ENCODE measurements at regions not wholly inside any gene's neighbourhood (a gene's known extent, or its start where the extent isn't known, plus 50 kb on each side); places are given as distances from the start of the nearest gene placed in this dataset.

DNA sequence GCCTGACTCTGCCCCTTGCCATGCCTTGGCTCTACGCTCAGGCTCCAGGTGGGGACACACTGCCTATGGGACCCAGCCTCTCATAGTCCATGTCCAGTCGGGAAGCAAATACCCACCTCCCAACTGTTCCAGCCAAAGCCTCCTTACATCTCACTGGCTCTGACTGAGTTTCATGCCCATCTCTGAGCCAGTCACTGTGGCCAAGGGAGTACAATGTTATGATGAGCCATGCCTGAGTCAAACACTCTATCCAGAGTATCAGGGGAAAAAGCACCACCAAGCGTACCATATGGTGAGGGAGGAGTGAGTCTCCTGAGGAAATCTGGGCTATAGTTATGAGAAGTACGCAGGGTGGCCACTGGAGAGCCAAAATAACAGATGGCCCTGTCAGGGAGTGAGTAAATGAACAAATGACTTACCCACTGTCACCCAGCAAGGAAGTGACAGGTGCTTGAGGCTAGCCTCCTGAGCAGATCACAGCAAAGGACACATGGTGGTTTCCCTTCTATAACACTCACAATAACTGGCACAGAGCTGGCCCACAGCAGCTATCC, 236.6 kb upstream of the GJB5 start:
- no peak for DNase-seq

DNA sequence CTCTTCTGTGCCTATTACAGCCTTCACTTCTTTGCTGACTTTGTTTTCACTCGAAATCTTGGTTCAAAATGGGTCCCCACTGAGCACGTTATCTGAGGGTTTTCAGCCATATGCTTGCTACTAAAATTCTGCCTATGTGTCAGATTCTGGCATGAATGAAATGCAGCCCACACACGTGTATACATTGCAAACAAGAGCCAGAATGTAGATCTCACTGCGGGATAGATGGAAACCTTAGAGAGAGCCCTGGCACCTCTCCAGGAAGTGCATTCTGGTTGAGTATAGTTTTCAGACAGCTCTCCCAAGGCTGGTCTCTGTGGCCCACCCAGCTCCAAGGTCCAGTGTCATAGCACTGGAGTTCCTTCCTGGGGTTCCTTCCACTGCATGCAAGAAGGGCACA, 234.7 kb upstream of the GJB5 start:
- no peak for DNase-seq

DNA sequence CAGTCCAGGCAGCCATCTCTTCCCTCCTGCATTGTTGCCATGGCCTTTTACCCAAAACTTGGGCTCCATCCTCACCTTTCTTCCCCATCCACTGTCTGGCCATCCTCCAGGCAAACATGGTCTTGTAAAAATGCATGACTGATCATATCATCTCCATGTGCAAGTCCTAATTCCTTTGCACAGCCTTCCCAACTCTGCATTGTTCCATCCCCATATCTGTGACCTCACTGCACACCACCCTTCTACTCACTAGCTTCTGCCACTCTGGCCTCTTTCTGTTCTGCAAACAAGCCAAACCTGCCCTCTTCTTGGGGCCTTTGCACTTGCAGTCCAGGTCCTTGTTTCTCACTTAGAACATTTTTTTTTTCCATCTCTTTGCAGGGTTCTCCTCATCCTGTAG, 230.1 kb upstream of the GJB5 start:
- no peak for DNase-seq

DNA sequence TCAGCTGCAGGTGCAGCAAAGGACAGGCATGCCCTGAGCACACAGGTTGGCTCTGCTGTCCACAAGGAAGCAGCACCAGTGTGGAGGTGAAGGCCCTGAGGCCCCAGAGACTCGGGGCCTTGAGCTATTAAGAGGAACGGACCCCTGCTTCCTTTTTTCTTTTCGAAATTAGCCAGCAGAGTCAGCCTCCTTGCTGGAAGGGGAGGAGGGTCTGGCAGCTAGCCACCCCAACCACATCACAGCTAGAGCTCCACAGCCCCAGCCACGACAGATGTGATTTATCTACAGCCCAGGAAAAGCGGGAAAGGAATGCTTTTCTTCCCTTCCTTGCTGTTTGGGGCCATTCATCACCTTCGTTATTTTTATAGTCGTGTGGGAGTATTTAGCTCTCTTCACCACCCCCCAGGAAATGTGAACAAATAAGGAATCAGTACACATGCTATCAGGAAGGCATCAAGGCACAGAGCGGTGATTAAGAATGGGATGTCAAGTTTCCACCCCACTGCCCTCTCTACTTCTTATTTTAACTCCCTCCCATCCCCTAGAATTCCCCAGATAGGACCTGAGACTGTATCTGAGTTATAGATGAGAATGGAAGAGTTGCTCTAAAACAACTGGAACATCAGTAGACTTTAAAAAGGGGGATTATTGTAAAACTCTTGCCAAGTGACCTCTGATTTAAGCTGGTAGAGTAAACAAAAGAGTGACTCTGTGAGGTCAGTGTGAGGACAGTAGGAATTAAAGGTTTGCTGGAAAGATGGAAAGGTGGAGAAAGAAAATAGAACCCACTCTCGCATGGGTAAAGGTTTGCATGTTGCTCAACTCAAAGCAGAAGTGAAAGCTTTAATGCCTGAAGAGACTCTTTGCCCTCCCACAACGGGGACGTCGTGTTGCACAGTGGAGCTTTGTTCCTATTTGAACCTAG, 224.7 kb upstream of the GJB5 start:
- DNase-seq, result no peak

DNA sequence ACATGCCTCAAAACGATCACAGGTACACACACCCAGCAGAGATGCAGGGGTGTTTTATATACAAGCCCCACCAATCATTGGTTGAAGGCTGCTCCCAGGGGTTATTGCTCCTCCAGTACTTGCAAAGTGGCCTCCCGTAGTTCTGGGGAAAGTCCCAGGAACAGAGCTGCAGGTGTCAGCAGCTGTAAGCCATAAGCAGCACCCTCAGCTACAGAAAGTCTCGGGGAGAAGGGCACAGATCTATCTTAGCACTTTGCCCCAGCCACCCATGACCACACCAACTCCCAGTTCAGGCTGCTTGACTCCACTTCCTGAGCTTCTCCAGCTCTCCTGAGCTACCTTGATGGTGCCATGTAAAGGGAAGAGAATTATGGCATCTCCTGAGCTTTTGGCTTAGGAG, 222.7 kb upstream of the GJB5 start:
- no peak for DNase-seq

DNA sequence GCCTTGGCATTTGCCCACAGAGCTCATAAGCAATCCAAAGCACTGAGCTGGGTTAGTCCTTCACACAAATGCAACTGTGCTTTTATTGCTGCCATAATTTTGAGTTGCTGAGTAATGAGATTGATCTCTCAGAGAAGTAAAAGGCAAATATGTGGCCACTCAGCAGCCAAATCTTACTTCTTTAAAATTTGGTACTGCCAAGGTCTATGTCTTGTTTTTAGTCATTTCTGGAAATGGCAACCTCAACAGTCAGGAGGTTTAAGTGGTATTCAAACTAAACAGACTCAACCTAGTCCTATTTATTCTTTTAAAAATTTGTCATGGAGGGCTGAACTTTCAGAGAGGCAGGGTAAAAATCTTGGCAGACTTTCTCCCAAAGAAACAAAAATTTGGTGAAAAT, 216.4 kb upstream of the GJB5 start:
- no peak for DNase-seq

DNA sequence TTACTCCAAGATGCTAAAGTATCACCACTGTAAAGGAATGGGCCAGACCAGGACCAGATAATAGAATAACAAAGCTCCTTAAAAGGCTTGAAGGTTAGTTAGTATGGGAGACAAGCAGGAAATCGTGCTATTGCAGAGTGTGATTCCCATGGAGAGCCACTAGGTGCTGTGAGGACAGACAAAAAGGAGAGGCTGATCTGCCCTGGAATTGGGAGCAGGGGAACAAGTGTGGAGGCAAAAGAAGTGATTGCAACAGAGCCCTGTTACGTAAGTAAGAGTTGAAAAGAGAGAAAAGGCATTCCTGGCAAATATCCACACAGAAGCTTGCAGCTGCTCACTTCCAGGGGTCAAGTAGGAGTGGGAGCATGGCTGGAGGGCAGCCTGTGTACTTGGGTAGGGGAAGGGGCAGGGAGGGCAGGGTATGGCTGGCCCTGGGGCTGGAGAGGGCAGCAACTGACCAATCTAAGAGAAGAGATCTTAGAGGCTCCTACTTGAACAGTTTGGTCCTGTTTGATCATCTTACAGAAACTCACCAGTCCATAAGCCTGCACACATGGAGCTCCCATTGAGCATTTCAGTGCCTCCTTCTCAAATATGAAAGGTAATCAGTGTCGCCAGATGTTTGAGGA, 207.7 kb upstream of the GJB5 start:
- no peak for DNase-seq

DNA sequence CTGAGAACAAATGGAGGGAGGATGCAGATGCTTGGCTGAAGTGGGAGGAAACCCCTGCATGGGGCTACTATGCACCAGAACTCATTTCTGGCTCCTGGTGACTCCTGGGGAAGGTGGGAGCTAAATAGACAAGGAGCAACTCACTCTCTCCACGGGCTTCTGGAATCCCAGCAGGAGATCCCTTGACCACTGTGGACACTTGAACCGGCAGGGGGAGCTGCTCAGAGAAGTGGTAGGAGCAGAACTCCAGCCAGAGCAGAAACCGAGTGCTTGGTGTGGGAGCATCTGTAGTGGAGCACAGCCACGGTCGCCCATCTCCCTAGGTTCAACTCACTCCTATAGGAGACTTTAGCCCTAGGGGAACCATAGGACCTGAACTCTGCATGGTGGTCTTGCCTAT, 205.6 kb upstream of the GJB5 start:
- no peak for DNase-seq

DNA sequence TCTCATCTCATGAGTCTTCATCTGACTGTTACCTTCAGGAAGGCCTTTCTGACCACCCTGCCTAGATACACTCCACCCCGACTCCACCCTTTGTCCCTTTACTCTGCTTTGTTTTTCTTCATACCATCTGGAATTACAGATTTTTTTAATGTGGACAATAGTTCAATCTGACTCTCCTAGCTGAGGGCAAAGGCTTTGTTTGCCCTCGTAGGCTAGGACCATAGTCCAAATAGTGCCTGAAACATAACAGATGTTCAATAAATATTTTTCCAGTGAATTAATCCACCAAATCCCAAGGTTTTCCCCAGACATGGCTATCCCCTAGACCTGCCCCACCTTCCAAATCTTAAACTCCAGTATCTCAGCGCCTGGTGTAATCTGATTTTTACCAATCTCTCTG, 176.5 kb upstream of the GJB5 start:
- DNase-seq, result no peak

DNA sequence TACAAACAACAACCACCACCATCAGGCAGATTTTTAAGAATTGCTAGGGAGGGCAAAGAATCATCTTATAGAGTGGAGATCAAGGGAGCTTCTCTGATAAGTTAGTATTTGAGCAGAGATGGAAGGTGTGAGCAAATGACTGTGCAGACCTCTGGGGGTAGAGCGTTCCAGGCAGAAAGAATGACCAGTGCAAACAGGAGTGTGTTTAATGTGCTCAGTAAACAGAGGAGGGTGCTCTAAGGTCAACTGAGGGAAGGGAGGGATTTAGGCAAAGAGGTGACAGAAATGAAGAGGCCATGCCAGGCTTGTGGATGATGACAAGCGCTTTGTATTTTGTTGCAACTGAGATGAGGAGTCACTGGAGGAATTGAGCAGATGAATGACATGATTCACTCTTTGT, 172.5 kb upstream of the GJB5 start:
- DNase-seq, result no peak

DNA sequence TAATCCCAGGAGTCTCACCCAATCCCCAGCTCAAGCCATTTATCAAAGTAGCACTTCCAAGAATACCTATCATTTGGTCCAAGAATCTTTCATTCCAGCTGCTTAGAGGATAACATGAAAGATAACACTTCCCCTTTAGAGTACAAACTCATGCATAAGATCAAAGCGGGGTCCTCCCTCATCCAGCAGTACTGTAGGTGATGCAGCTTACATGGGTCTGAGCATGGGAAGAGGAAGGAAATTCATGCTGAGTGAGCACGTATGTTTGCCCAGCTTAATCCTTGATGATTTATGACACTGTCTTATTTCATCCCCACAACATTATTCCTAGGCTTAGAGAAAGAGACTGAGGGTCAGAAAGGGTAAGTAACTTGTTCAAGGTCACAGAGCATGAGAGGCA, 167.1 kb upstream of the GJB5 start:
- no peak for DNase-seq

DNA sequence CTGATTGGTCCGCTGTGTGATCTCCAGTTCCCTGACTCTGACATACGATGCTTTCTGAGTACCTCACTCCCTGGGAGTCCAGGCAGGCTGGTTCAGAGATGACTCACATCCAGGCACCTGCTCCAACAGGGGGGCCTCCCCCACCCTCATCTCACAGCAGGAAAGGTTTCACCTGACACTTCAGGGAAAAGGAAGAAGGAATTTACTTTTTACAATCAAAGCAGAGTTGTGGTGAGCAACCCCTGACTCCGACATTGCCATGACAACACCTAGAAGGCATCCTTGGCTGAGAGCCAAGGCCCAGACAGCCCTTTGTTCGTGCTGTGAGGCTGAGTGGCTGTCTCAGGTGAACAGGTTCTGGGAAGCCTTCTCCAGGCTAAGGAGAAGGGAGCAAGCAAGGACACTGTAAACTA, 164.6 kb upstream of the GJB5 start:
- DNase-seq, result no peak

DNA sequence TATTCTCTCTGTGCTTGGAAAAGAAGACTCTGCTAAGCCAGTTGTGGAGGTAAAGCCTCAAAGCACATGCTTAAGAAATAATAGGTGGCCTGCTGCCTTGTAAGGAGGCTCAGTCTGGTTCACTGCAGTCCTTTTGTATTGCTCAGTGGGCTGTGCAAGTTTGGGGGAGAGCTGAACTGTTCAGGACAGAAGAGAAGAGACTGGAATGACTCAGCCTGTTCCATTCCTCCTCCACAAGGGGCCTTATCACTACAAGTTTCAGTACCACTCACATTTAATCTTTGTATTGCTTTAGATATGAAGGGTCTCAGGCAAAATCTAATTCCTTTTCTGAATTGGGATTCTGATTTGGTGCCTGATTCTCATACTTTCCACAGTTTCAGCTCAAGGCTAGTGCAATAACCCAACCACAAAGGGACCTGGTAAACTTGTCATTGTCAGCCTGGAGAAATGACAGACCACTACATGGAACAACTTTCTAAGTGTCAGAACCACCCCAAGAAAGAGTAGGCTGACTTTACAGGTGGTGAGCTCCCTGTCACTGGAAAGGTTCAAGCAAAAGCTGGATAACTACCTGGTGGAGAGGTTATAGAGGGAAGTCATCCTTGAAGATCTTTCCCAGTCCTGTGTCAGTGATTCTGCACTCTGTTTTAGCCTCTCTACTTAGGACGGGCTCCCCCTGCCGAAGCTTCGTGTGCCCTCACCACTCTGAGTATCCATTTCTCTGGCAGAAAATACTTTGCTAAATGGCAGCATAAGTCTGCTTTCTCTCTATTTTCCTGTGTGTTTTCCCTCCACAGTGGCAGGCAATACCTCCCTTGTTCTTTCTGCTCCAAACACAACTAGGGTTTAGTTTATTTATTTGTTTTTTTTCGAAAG, 162.9 kb upstream of the GJB5 start:
- no peak for DNase-seq

DNA sequence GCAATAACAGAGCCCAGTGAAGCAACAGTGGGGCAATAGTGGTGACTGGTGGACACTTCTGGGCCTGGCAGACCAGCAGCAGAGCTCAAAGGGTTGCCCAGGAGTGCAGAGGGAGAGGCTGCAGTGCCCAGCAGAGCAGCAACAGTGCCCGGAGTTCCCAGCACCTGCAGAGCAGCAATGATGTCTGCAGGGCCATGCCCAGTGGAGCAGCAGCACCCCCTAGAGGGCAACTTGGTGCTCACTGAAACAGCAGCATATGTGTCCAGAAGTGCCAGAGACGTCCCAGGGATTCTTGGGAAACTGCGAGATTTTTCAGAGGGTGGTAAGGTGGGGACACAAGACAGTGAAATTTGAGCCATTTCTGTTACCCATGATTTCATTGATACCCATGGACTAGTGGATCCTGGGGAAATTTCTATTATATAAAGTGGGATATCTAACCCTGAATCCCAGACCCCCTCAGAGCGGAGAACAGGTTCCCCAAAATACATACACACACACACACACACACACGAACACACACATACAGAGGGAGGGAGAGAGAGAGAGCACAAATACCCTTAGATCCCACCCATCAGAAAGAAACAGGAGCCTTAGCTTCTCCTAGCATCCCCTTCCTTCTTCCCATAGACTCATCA, 156.9 kb upstream of the GJB5 start:
- peak; percentile 28 for DNase-seq

DNA sequence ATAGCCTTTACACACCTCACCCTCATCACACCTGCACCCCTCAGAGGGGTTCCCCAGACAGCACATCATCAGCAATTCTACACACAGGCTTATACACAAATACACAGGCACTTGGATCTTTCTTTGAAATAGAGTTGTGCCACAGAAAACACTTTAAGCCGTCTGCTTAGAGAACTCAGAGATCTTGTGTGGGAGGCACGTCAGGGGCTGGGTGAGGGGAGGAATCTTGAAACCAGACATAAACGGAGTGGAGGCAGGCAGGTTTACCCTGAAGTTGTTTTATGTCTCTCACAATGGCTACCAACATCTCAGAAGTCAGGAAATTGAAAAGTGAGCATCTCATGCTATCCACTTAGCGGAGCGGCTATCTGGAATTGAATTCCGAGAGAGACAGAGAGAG, 151.9 kb upstream of the GJB5 start:
- DNase-seq, result no peak

DNA sequence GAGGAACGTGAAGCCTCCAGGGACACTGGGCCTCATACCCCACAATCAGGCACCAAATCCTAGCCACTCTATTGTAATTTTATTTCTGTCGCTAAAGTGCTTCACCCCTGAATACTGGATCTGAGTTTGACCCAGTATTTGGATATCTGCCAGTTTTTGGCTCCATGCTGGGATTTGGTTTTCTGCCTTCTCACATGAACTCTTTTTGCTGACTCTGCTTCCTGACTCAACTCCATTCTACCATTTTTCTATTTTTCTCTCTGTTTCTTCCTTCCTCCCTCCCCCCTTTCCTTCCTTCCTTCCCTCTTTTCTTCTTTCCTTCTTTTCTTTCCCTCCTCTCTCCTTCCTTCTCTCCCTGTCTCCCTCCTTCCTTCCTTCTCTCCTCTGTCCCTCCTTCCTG, 151.3 kb upstream of the GJB5 start:
- DNase-seq, result no peak

DNA sequence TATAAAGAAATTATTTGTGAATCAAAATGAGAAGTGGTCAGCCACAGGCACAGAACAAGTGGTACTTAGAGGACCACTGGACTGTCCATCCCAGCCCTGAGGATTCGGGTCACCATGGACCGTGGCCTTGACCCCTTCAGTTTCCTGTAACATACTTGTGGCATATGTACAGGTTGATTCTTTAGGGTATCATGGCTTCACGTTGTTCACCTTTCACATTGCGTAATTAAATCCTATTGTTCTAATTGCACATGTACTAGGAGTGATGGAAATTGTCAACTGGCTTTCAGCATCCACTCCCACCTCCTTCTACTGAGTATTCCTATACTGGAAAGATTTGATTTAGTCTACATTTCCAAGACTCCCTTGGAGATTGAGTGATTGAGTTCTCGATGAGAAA, 148.3 kb upstream of the GJB5 start:
- no peak for DNase-seq

DNA sequence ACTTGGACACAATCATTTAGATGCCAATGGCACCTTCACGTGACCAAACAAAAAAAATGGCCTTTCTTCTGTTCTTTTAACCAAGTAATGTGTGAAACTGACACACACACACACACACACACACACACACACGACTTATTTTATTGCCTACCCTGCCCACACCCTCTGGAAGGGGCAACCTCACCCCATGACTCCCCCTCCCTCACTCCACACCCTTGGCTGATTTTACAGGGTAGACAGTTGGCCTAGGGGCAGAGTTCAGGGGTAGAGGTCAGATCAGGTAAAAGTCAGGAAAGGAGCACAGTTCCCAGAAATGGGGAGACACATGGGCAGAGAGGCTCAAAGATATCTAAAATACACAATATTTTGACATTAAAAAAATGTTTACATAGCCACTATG, 144.8 kb upstream of the GJB5 start:
- DNase-seq, result no peak

DNA sequence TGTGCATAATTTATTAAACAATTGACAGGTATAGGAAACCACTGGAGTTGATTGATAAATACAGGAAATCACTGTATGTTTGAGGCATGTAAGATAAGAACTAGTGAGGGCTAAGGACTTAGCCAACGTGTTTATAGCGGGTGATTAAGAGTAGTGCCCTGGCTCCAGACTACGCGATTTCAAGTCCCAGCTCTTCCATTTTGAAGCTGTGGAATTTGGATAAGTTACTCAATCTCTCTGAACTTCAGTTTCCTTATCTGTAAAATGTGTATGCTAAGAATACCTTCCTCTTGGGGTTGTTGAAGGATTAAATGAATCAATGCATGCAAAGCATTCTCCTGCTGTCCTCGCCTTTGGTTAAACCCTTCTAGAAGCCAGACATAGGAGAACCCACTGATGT, 143.3 kb upstream of the GJB5 start:
- no peak for DNase-seq

DNA sequence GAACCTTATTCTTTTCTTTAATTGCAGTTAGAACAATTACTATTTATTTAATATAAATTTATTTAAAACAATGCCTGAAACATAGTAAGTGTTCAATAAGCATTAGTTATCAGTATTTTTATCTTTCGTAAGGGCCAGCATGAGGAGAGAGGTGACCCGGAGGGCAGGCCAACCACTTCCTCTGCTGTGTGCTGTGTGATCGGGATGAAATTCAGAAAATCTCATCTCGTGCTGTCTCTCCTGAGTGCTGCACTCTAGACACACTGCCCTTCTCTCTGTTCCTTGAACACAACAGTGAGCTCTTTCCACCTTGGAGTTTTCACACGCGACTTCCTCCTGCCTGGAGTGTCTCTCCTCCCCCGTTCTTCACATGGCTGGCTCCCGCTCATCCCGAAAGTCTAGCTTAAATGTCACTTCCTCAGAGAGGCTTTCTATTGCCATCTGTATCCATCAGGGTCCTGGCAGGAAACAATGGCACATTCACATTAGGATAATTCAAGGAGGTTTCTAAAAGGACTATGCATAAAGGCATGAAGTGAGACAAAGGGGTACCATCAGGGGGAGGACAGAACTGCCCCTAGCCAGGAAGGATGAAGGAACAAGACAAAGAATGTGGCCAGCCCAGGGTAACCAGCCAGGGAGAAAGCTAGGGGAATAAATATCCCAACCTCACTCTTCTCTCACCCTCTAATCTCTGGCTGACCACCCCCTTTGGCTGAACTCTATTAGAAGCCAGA, 142.6 kb upstream of the GJB5 start:
- DNase-seq, result no peak

DNA sequence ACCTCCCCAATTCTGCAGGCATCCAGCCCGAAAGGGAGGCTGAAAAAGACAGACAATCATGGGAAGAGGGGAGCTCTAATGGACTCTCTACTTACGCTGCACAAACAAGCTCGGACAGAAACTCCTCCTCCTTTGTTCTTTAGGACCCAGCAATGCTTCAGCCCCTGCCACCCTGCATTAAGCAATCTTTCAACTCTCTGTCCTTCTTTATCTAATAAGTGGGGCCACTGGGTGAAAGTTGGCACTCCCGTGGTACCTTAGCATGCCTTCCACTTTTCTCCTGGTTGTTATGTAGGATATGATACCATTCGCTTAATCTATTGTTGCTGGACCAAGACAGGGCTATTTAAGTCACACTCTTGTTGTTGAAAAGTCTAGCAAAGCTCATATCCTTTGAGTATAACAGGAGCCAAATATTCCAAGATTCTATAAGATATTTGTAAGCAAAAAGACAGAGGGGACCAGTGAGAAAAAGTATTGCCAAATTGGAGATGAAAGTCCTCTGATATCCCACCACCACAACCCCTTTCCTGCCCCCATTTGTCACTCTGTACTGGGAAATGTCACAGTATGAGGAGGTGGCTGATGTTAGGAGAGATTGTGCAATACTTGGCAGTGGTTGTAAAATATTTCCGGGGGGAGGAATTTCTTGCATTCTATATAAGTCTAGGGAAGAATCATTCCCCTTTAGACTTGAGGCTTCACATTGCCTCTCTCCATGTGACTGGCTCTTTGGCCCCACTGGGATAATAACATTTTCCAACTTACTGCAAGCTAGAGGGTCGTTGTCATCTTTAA, 137.3 kb upstream of the GJB5 start:
- no peak for DNase-seq

All from NK-92 treated with Interleukin-12 subunit alpha and Interleukin-12 subunit beta, amount 100 ng/mL, for 24 hours (cell line).